ENCODE measurements at regions not wholly inside any gene's neighbourhood (a gene's known extent, or its start where the extent isn't known, plus 50 kb on each side); places are given as distances from the start of the nearest gene placed in this dataset.
"Not testable (repeated sequence)": the region's sequence is repeated elsewhere in the genome, so short reads cannot be mapped to it uniquely, and the experiment has no call there.

- DNase-seq (ENCODE audit: low spot score): no peak
Measured at GRCh38 chr5:1748271-1748670, 51.4 kb downstream of the MRPL36 start.

GRCh38 chr5:1747803-1748085, 51.9 kb downstream of the MRPL36 start:
- no peak for DNase-seq (ENCODE audit: low spot score)

GRCh38 chr5:1747079-1747802, 52.4 kb downstream of the MRPL36 start:
- no peak for DNase-seq (ENCODE audit: low spot score)

- no peak for DNase-seq (ENCODE audit: low spot score)
Measured at GRCh38 chr5:1746371-1747078, 53.1 kb downstream of the MRPL36 start.

DNA sequence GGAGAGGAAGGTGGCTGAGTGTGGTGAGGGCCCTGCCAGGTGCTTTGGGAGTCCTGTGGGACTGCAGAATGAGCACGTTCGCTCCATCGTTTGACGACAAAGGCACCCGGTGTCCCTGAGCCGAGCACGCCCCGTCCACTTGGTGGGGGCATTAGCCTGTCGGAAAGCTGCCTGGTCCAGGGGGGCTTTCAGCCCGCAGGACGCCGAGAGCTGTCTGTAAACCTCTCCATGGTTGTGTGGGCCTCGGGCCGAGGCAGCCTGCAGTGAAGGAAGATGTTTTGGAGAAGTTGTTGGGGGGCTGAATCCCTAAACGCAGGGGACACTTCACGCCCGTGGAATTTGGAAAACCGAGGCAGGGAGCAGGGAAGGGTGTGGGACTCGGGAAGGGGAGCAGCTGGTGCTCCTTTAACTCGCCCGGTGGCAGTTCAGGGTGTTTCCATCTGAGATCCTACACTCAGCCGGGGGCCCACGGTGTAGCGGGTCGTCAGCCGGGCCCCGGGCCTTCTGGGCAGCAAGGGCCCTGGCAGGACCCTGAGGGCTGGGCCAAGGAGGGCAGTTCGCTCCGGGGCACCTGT, 53.8 kb downstream of the MRPL36 start:
- DNase-seq (ENCODE audit: low spot score): no peak

DNA sequence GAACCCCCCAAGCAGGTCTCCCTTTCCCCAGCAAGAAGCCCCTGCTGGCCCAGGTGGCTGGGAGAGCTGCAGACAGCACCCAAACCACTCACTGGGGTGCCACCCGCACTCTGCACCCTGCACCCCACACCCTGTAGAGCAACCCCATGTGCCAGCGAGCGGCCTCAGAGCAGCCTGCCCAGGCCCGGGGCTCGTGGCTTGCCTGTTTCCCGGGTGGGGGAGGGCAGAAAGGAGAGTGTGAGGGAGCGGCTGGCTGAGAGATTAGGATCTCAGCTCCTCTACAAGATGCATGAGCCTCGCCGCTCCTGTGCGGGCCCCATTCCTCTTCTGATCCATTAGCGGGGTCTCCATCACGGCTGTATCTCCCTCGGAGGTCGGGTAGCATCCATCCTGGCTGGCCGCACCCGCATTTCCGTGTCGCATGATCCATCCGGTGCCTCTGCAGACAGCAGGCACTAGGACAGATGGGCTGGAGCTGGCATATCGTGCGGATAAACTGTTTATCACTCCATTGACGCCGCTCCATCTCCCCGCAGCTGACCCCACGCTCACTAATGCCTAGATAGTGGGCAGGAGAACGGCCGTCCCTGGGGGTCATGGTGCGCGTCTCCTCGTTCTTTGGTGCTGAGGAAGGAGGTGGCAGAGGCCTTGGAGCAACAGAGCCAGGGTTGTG, 54.4 kb downstream of the MRPL36 start:
- DNase-seq (ENCODE audit: low spot score): no peak

- no peak for DNase-seq (ENCODE audit: low spot score)
Measured at GRCh38 chr5:1744393-1745122, 55.1 kb downstream of the MRPL36 start.

DNA sequence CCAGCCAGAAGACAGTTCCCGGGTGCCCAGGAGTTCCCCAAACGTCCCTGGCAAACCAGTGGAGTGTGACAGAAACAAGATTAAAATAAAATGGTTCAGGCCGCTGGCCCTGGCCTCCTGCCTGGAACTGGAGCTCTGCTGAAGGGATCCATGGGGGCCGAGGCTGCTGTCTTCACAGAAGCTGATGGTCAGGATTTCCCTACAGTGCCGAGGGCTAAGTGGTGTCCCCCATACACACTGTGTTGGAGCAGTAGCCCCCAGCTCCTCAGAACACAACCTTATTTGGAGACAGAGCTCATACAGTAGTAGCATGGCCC, 55.9 kb downstream of the MRPL36 start:
- DNase-seq (ENCODE audit: low spot score): no peak

GRCh38 chr5:1743061-1743768, 56.4 kb downstream of the MRPL36 start:
- DNase-seq (ENCODE audit: low spot score): no peak

DNA sequence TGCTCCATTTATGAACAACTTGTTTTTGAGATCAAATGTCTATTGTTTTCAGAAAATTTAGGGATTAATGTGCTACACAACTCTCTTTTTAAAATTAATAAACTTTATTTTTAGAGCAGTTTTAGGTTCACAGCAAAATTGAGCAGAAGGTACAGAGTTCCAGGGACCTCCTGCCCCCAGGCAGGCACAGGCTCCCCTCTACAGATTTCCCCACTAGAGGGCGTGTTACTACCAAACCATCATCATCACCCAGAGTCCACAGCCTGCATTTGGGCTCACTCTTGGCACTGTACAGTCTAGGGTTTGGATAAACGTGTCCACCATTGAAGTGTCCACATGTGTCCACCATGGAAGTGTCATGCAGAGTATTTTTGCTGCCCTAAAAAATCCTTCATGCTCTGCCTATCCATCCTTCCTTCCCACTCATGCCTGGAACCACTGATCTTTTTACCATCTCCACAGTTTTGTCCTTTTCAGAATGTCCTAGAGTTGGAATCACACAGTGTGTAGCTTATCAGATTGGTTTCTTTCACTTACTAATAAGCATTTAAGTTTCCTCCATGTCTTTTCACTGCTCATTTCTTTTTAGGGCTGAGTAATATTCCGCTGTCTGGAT, 61.7 kb downstream of the MRPL36 start:
- peak; percentile 20 for DNase-seq (ENCODE audit: low spot score)

GRCh38 chr5:1736889-1737711, 62.5 kb downstream of the MRPL36 start:
- DNase-seq (ENCODE audit: low spot score): no peak

DNA sequence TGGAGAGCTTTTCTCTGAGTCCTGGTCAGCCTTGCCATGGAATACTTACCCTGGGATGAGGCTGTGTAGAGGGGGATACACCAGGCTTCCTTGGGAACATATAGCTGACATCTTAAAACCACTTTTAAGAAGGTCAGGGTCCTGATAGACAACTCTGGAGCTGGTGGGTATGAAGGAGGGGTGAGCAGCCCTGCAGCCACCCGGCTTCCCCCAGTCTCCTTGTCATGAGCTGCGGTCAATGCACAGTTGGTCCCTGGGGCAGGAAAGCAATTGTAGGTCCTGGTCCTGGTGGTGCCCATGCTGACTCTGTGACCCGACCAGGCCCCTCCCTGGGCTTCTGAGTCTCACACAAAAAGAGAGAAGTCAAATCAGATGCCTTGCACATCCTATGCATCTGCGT, 63.6 kb downstream of the MRPL36 start:
- DNase-seq (ENCODE audit: low spot score): no peak

DNA sequence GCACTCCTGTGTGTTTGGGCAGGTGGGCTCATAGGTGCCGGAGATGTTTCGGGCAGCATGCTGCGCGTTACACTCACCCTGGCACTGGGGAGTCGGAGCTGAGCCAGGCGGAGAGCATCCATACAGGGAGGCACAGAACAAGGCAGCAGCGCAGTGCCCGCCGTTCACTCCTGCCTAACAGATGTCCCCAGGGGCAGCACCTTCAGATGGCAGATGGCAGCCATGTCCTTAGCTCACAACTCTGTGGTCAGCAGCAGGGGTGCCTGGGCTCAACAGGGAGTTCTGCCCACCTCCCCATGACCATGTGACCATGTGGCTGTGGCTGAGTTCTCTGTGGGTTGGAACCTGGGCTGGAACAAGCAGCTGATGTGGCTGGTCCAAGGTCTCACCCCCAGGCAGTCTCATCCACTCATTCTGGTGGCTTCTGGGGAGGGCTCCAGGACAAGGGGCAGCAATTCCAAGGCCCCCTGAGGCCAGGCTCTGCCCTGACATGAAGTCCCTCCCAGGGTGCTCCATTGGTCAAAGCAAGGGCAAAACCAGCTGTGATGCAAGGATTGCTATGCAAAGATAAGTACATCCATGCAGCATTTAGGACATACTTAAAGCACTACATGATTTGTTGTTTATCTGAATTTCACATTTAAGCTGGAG, 64.2 kb downstream of the MRPL36 start:
- DNase-seq (ENCODE audit: low spot score): no peak

GRCh38 chr5:1734908-1735289, 64.7 kb downstream of the MRPL36 start:
- DNase-seq (ENCODE audit: low spot score): no peak

DNA sequence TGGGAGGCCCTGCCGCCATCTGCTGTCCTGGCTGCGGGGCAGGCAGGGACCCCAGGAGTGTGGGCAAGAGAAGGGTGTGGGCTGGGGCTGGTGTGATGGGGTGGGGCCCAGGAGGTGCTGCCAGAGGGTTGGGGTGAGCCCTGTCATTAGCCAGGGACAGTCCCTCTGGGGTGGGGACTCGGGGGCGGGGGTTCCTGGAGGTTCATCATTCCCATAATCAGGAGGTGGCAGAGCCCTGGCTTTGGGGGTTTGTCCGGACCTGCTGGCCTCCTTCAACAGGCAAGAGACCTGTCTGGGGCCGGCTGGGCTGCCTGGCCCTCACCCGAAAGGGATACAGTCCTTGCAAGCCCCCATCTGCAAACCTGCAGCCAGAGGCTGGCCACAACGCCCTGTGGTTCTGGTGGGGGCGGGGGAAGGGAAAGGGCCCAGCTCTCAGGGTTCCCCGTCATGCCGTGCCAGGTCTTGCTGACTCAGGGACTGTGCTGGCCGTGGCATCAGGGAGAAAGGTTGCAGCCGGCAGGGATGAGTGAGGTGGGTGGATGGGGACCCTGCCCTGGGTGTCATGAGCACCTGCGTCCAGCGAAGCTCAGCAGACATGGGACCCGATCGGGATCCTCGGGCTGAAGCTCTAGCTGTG, 65.2 kb downstream of the MRPL36 start:
- no peak for DNase-seq (ENCODE audit: low spot score)

DNA sequence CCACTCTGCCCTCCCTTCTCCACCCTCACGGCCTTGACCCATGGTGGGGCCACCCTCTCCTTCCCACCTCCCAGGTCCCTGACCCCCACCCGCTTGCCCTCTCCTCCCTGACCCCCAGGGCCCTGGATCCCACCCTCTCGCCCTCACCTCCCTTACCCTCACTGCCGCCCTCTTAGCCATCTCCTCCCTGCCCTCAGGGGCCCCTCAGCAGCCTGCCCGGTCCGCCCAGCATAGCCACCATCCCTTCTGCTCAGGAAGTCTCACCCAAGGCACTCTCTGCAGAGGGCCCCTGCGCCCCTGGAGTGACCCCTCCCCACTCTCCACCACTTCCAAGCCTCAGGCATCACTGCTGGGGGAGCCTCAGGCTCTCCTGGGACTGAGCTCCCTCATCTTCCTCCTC, 66.3 kb downstream of the MRPL36 start:
- DNase-seq (ENCODE audit: low spot score): no peak

- no peak for DNase-seq (ENCODE audit: low spot score)
Measured at GRCh38 chr5:1732945-1733344, 66.7 kb downstream of the MRPL36 start.

GRCh38 chr5:1732238-1732941, 67.2 kb downstream of the MRPL36 start:
- DNase-seq (ENCODE audit: low spot score): no peak

- not testable (repeated sequence) for DNase-seq (ENCODE audit: low spot score)
Measured at GRCh38 chr5:1731855-1732237, 67.8 kb downstream of the MRPL36 start.

Measured in RKO (cell line).